IPS DF 6.9 (cell line): ENCODE measurements at regions not wholly inside any gene's neighbourhood (a gene's known extent, or its start where the extent isn't known, plus 50 kb on each side); places are given as distances from the start of the nearest gene placed in this dataset.
"Not testable (repeated sequence)": the region's sequence is repeated elsewhere in the genome, so short reads cannot be mapped to it uniquely, and the experiment has no call there.

Experiments
- DNase-seq: peaks from one replicate; pipeline ENCODE4 v3.0.0-alpha.2; 2013; ENCODE audit warnings: low read depth, low spot score
- H3K27ac ChIP-seq: one replicate; pipeline ENCODE4 v1.5.1; 2013; ENCODE audit warnings: low read length, control low read depth
- H3K27me3 ChIP-seq: 2 replicates; pipeline ENCODE4 v1.6.1; 2013; ENCODE audit warnings: mild to moderate bottlenecking, low read length; ENCODE audit not compliant: control insufficient read depth, insufficient read depth
- H3K36me3 ChIP-seq: 2 replicates; pipeline ENCODE4 v1.6.1; 2013; ENCODE audit warnings: low read length; ENCODE audit not compliant: control insufficient read depth, insufficient read depth
- H3K4me1 ChIP-seq: 2 replicates; pipeline ENCODE4 v1.6.1; 2013; ENCODE audit warnings: low read length; ENCODE audit not compliant: control insufficient read depth, insufficient read depth
- H3K4me3 ChIP-seq: 2 replicates; pipeline ENCODE4 v1.5.1; 2013; ENCODE audit warnings: mild to moderate bottlenecking, low read length
- H3K9me3 ChIP-seq: 2 replicates; pipeline ENCODE4 v1.6.1; 2013; ENCODE audit warnings: low read length, inconsistent platforms; ENCODE audit not compliant: control insufficient read depth, insufficient read depth
- WGBS: extraction: QIAGEN DNeasy Blood & Tissue Kit; methylation state at CpG from one replicate; pipeline ENCODE4 v1.1.7; 2013; ENCODE audit warnings: mixed read lengths, missing lambda C conversion rate; ENCODE audit not compliant: insufficient read length, insufficient coverage; 5-methylcytosine and 5-hydroxymethylcytosine counted together

- WGBS = 100% methylated on average over 1 of the region's 5 CpGs
- no peak overlapping the region for H3K4me3 ChIP-seq
- no peak overlapping the region for H3K27ac ChIP-seq
Observed at GRCh38 chr1:243968413-243968812, 82.7 kb upstream of the ZBTB18 start.

GRCh38 chr1:243964915-243965314 lies 86.2 kb upstream of the ZBTB18 start:
- H3K27me3 ChIP-seq = no peaks in the 10 kb centered on the region
- H3K4me3 ChIP-seq = no peak overlapping the region
- no peak for DNase-seq
- H3K9me3 ChIP-seq = no peaks in the 10 kb centered on the region
- no peaks in the 10 kb centered on the region; the same call in 1 of the 2 replicates for H3K4me1 ChIP-seq
- H3K27ac ChIP-seq = no peak overlapping the region
- WGBS = no CpG with 5 or more reads among the region's 2 CpGs
- no peaks in the 10 kb centered on the region for H3K36me3 ChIP-seq

More at GRCh38 chr1:243968413-243968812, 82.7 kb upstream of the ZBTB18 start:
- Histone ChIP-seq H3K36me3 (no peaks in the 10 kb centered on the region), H3K9me3 (no peaks in the 10 kb centered on the region), H3K27me3 (no peaks in the 10 kb centered on the region), H3K4me1 (no peaks in the 10 kb centered on the region; the same call in 1 of the 2 replicates)
- no peak for DNase-seq

- no peaks in the 10 kb centered on the region for H3K27me3 ChIP-seq
- no peak overlapping the region for H3K4me3 ChIP-seq
- H3K9me3 ChIP-seq = no peaks in the 10 kb centered on the region
- no peaks in the 10 kb centered on the region; the same call in 1 of the 2 replicates for H3K4me1 ChIP-seq
- H3K36me3 ChIP-seq = no peaks in the 10 kb centered on the region
- no CpG with 5 or more reads among the region's 3 CpGs for WGBS
- no peak for DNase-seq
- no peak overlapping the region for H3K27ac ChIP-seq
Observed at GRCh38 chr1:243963571-243963970, 87.5 kb upstream of the ZBTB18 start.

- Histone ChIP-seq H3K27ac (no peak overlapping the region), H3K4me1 (no peaks in the 10 kb centered on the region), H3K9me3 (no peaks in the 10 kb centered on the region), H3K27me3 (no peaks in the 10 kb centered on the region), H3K36me3 (no peaks in the 10 kb centered on the region), H3K4me3 (no peak overlapping the region)
- DNase-seq = no peak
- WGBS = 100% methylated on average over 1 of the region's 3 CpGs
Observed at GRCh38 chr1:243962541-243962940, 88.5 kb upstream of the ZBTB18 start.

GRCh38 chr1:243959998-243960397 lies 91.1 kb upstream of the ZBTB18 start:
- Histone ChIP-seq H3K27ac (no peak overlapping the region), H3K4me3 (no peak overlapping the region), H3K36me3 (no peaks in the 10 kb centered on the region), H3K4me1 (no peaks in the 10 kb centered on the region), H3K27me3 (no peaks in the 10 kb centered on the region), H3K9me3 (no peaks in the 10 kb centered on the region)
- no CpG with 5 or more reads among the region's 2 CpGs for WGBS
- DNase-seq = no peak

GRCh38 chr1:243957141-243957540 lies 93.9 kb upstream of the ZBTB18 start:
- Histone ChIP-seq H3K27me3 (no peaks in the 10 kb centered on the region), H3K27ac (no peak overlapping the region), H3K4me1 (peaks cover 1% of the 10 kb centered on the region; the same call in 1 of the 2 replicates), H3K36me3 (no peaks in the 10 kb centered on the region), H3K4me3 (no peak overlapping the region), H3K9me3 (no peaks in the 10 kb centered on the region)
- no peak for DNase-seq

- DNase-seq = no peak
- no peak overlapping the region for H3K27ac ChIP-seq
- H3K9me3 ChIP-seq = no peaks in the 10 kb centered on the region
- WGBS = no CpG with 5 or more reads among the region's 3 CpGs
- peaks cover 1% of the 10 kb centered on the region; the same call in 1 of the 2 replicates for H3K4me1 ChIP-seq
- no peaks in the 10 kb centered on the region for H3K36me3 ChIP-seq
- H3K27me3 ChIP-seq = no peaks in the 10 kb centered on the region
- H3K4me3 ChIP-seq = no peak overlapping the region
Observed at GRCh38 chr1:243956450-243956849, 94.6 kb upstream of the ZBTB18 start.

GRCh38 chr1:243951207-243951606 lies 99.9 kb upstream of the ZBTB18 start:
- DNase-seq, H3K36me3 ChIP-seq, H3K4me1 ChIP-seq, H3K27me3 ChIP-seq, H3K27ac ChIP-seq, H3K4me3 ChIP-seq, H3K9me3 ChIP-seq: not testable (repeated sequence)
- WGBS = no CpG with 5 or more reads among the region's 11 CpGs

GRCh38 chr1:243950166-243950565 lies 100.1 kb upstream of the AKT3 start:
- Histone ChIP-seq H3K36me3 (no peaks in the 10 kb centered on the region), H3K27ac (no peak overlapping the region), H3K4me3 (no peak overlapping the region), H3K4me1 (peaks cover 1% of the 10 kb centered on the region; the same call in 1 of the 2 replicates), H3K9me3 (no peaks in the 10 kb centered on the region), H3K27me3 (peaks cover 3% of the 10 kb centered on the region; the same call in 1 of the 2 replicates)
- no CpG with 5 or more reads among the region's 3 CpGs for WGBS
- no peak for DNase-seq

- H3K4me3 ChIP-seq = no peak overlapping the region
- peaks cover 3% of the 10 kb centered on the region; the same call in 1 of the 2 replicates for H3K27me3 ChIP-seq
- no CpG with 5 or more reads among the region's 8 CpGs for WGBS
- H3K36me3 ChIP-seq = no peaks in the 10 kb centered on the region
- H3K4me1 ChIP-seq = no peaks in the 10 kb centered on the region; the same call in 1 of the 2 replicates
- no peaks in the 10 kb centered on the region for H3K9me3 ChIP-seq
- DNase-seq = peak; percentile 57
- H3K27ac ChIP-seq = no peak overlapping the region
Observed at GRCh38 chr1:243946946-243947345, 96.9 kb upstream of the AKT3 start.

- no peaks in the 10 kb centered on the region for H3K9me3 ChIP-seq
Observed at GRCh38 chr1:243946253-243946652, 96.2 kb upstream of the AKT3 start.

More at GRCh38 chr1:243946253-243946652, 96.2 kb upstream of the AKT3 start:
- DNase-seq = no peak
- Histone ChIP-seq H3K36me3 (no peaks in the 10 kb centered on the region), H3K4me3 (no peak overlapping the region), H3K27ac (no peak overlapping the region), H3K4me1 (no peaks in the 10 kb centered on the region; the same call in 1 of the 2 replicates), H3K27me3 (peaks cover 3% of the 10 kb centered on the region; the same call in 1 of the 2 replicates)
- WGBS = no CpG with 5 or more reads among the region's 7 CpGs
